ENCODE measurements at regions not wholly inside any gene's neighbourhood (a gene's known extent, or its start where the extent isn't known, plus 50 kb on each side); places are given as distances from the start of the nearest gene placed in this dataset.

DNA sequence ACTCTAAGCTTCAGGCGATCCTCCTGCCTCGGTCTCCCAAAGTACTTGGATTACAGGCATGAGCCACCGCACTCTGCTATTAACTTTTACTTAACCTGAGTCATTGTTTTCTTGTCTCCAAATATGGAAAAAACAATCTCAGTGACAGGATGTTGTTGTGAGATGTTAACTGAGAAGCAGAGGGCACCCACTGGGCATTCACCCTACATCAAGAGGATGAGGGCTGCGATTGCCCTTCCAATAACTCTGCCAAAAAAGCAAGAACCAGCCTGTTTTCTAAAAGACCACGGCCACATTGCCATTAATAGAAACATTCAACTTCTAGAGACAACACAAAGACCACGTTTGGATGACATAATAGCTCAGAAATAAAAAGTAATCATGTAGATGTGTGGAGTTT is 107.6 kb upstream of the SGK1 start:
- H3K36me3 Mint-ChIP-seq (ENCODE audit: low read depth): no peaks in the 10 kb centered on the region
- peak overlapping the region; percentile 54 for H3K27ac Mint-ChIP-seq
- no peaks in the 10 kb centered on the region for H3K27me3 Mint-ChIP-seq
- no peak for ATAC-seq (replicated peaks)
- peaks cover 11% of the 10 kb centered on the region for H3K4me1 Mint-ChIP-seq
- H3K4me3 Mint-ChIP-seq: no peak overlapping the region
- H3K9me3 Mint-ChIP-seq: no peaks in the 10 kb centered on the region

DNA sequence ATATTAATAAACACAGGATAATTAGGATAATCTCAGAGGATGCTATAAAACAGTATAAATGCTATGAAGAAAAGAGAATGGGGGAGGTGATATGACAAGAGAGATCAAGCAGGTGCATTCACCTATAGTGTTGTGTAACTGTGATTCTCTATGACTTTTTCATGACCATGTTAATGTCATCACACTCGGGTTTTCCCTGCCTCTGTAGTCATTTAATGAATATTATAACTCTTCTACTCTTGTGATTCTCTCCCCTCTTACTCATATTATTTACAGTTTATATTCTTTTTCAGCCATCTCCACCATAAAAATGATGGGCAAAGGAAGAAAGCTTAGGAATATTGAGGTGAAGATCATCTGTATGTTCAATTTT is 106.9 kb upstream of the SGK1 start:
- ATAC-seq (replicated peaks): peak; percentile 71
- Mint-ChIP-seq H3K9me3 (no peaks in the 10 kb centered on the region), H3K27me3 (no peaks in the 10 kb centered on the region), H3K27ac (peak overlapping the region; percentile 54), H3K36me3 (ENCODE audit: low read depth) (no peaks in the 10 kb centered on the region), H3K4me1 (peaks cover 11% of the 10 kb centered on the region), H3K4me3 (no peak overlapping the region)

DNA sequence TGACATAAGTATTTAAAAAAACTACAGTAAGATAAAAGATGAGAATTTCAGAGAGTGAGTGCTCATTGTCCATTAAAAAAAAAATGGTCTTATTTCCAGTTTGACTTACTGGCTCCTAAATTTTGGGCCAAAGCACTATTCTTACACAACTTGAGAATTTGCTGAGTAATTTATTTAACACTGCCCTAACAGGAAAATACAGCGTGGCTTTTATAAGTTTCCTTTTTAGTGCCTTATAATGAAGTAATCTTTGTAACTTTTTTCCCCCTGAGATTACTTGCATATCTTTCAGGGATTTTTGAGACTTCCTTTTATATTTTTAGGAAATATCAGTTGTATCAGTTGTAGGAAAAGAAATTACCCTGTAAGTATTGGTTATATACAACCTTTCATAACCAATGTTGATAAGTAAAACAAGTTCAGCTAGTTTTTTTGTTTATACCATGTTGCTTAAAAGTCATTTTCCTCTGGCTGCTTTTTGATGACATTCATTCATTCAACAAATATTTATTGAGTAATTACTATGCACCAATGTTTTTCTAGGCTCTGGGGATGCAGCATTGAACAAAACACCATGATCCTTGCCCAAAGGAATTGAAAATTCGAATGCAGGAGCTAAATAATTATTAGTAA is 106.4 kb upstream of the SGK1 start:
- Mint-ChIP-seq H3K9me3 (no peaks in the 10 kb centered on the region), H3K36me3 (ENCODE audit: low read depth) (no peaks in the 10 kb centered on the region), H3K27me3 (peaks cover under 1% of the 10 kb centered on the region), H3K4me1 (peaks cover 12% of the 10 kb centered on the region), H3K4me3 (no peak overlapping the region), H3K27ac (no peak overlapping the region)
- no peak for ATAC-seq (replicated peaks)

DNA sequence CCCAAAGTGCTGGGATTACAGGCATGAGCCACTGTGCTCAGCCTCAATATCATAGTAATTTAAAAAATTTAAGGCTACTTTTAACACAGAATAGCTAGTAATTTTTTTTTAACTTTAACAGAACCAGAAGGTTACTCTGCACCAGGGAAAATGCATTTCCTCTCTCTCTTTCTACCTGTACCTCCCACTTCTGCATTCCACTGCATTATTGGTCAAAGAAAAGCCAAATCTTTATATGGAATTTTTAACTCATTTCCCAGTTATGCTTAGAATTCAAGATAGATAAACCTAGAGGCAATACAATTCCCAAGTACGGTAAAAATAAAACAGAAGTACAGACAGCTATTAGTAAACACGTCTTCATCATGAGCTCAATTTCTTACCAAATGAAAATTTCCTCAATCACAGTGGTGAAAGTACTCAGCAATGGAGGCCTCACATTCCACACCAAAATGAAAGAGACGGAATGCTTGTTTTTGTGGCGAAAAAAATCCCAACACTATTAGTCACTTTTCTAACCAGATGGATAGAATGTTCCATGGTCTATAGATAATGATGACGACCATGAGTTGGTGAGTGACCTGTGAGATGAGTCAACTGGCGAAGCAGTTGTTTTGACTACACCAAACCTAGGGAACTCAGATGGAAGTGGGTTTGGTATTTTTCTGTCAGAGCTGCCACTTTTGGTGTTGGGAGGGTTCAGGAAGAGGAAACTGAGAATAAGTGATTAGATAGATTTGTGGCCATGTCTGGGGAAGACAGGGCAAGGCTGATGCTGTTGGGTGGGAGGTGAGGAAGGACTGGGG is 104.7 kb upstream of the SGK1 start:
- Mint-ChIP-seq H3K4me3 (peak overlapping the region; percentile 1), H3K36me3 (ENCODE audit: low read depth) (no peaks in the 10 kb centered on the region), H3K27me3 (peaks cover 3% of the 10 kb centered on the region), H3K27ac (peak overlapping the region; percentile 15), H3K9me3 (no peaks in the 10 kb centered on the region), H3K4me1 (peaks cover 15% of the 10 kb centered on the region)
- peak; percentile 75 for ATAC-seq (replicated peaks)

DNA sequence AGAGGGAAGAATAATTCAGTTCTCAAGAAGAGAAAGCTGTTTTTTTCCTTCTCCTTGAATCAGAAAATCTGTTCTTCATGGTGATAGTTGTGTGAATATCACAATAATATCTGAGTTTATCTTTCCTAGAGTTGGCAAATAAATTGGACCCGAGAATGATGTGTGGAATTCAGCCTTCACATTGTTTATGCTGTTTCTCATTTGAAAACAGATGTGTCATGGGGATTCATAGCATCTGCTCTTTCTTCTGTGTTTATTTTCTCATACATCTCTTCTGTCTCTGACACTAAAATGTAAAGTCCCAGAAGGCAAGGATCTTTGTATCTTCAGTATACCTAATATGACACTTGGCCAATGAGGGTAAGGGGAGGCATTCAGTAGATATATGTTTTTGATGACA is 103.6 kb upstream of the SGK1 start:
- H3K36me3 Mint-ChIP-seq (ENCODE audit: low read depth): no peaks in the 10 kb centered on the region
- H3K4me3 Mint-ChIP-seq: no peak overlapping the region
- no peak overlapping the region for H3K27ac Mint-ChIP-seq
- no peak for ATAC-seq (replicated peaks)
- H3K4me1 Mint-ChIP-seq: peaks cover 17% of the 10 kb centered on the region
- H3K9me3 Mint-ChIP-seq: no peaks in the 10 kb centered on the region
- peaks cover 3% of the 10 kb centered on the region for H3K27me3 Mint-ChIP-seq

DNA sequence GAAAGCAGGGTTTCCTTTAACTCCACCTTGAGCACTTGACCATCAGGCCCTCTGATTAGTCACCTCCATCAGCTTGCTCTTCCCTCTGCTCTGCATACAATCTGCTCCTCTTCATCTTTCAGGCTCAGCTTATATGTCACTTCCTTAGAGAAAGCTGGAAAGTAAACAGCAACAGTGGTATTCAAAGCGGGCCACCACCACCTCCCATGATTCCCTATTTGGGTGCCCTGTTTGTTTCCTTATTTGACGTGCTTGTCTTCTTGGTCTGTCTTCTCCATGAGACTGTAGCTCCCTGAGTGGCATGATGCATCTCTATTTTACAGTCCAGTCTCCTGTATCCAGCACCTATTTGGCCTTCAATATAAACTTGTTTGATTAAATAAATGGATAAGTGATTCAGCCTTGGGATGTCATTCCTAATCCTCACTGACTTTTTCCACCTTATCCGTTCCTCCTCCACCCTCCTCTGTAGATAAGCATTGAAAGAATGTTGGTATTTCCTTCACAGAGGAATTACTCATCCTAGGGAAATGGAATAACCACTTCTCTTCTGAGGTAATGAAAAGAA is 102.8 kb upstream of the SGK1 start:
- Mint-ChIP-seq H3K4me3 (no peak overlapping the region), H3K27ac (no peak overlapping the region), H3K27me3 (peaks cover 3% of the 10 kb centered on the region), H3K9me3 (no peaks in the 10 kb centered on the region), H3K4me1 (peaks cover 16% of the 10 kb centered on the region), H3K36me3 (ENCODE audit: low read depth) (no peaks in the 10 kb centered on the region)
- no peak for ATAC-seq (replicated peaks)

DNA sequence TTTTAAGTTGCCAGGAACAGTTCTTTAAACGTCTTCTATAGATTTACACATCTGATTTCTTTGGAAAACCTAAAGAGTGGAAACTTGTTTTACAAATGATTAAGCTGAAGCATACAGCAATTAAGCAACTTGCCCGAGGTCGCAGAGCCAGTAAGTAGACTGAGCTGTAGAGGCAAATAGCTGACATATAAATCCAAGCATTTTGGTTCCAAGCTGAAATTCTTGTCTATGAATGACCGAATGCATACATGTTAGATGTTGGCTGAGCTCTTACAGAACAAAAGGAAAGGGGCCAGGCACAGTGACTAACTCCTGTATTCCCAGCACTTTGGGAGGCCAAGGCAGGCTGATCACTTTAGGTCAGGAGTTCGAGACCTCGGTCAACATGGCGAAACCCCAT is 101.8 kb upstream of the SGK1 start:
- peak overlapping the region; percentile 25 for H3K27ac Mint-ChIP-seq
- peaks cover 7% of the 10 kb centered on the region for H3K27me3 Mint-ChIP-seq
- no peaks in the 10 kb centered on the region for H3K9me3 Mint-ChIP-seq
- no peaks in the 10 kb centered on the region for H3K36me3 Mint-ChIP-seq (ENCODE audit: low read depth)
- H3K4me1 Mint-ChIP-seq: peaks cover 22% of the 10 kb centered on the region
- H3K4me3 Mint-ChIP-seq: no peak overlapping the region
- ATAC-seq (replicated peaks): no peak

DNA sequence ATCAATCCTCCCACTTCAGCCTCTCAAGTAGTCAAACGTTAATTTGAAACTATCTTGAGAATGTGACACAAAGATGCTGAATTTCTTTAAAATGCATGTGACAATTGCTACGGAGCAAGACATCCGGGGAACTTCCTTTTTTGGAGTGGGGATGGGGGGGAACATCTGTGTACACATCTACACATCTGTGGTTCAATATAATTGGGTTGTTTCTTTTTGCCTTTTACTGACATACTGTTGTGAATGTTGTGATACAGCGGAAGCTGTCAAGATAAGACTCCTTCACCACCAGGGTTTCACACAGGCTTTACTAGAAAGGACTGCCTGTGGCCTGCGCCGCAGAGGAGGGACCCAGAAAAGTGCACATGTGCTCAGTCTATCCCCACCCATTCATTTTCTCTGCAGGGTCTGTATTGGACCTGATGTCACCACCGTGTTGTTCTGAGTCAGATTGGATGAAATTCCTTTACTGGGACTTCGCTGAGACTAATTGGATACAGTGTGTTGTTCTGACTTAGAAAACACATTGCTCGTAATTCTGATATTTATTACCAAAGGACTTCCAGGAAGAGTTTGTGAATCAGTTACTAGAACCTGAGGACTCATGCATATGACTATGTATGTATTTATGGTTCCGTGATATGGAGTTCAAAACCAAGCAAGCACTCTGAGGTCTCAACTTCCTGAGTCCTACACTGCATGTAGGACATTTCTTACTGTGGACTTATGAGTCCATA is 98.7 kb upstream of the SGK1 start:
- H3K27ac Mint-ChIP-seq: no peak overlapping the region
- peaks cover 16% of the 10 kb centered on the region for H3K4me1 Mint-ChIP-seq
- H3K27me3 Mint-ChIP-seq: peaks cover 7% of the 10 kb centered on the region
- peak overlapping the region; percentile 15 for H3K4me3 Mint-ChIP-seq
- H3K36me3 Mint-ChIP-seq (ENCODE audit: low read depth): no peaks in the 10 kb centered on the region
- peak; percentile 82 for ATAC-seq (replicated peaks)
- H3K9me3 Mint-ChIP-seq: no peaks in the 10 kb centered on the region

DNA sequence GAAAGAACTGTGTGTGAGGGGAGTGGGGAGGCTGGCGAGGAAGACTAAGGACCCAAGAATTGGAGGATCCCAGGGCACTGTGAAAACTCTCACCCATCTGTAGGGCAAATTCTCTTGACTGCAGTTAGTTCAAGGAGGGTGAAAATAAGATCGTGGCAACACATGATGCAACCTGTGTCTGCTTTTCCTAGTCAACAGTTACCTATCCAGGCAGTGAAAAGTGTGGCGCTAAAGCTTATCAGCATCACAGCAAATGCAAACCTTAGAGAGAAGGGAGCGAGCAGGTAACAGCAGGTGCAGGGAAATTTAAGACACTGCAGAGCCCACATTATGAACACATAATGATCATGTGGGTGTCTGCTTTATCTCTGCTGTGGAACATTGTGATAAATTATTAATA is 97.7 kb upstream of the SGK1 start:
- Mint-ChIP-seq H3K4me1 (peaks cover 16% of the 10 kb centered on the region), H3K27ac (peak overlapping the region; percentile 62), H3K4me3 (no peak overlapping the region), H3K9me3 (no peaks in the 10 kb centered on the region), H3K36me3 (ENCODE audit: low read depth) (no peaks in the 10 kb centered on the region), H3K27me3 (peaks cover 7% of the 10 kb centered on the region)
- no peak for ATAC-seq (replicated peaks)

DNA sequence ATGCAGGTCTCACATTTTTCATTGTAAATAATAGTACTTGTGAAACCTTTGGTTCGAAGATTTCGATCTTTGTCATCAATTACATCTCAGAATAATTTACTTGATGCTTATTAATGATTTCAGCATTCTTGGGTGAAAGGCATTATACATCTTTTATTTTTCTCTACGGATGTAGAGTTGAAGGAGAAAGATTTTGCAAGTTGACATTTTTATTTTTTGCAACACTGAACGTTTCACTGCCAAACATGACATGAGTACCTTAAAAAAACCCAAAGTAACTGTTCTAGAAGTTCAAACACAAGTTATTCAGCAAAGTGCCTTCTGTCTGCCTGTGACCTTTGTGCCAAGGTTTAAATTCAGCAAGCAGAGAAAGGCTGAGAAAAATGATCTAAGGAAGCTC is 97.3 kb upstream of the SGK1 start:
- H3K27ac Mint-ChIP-seq: peak overlapping the region; percentile 62
- H3K27me3 Mint-ChIP-seq: peaks cover 7% of the 10 kb centered on the region
- H3K4me1 Mint-ChIP-seq: peaks cover 16% of the 10 kb centered on the region
- H3K4me3 Mint-ChIP-seq: no peak overlapping the region
- ATAC-seq (replicated peaks): no peak
- no peaks in the 10 kb centered on the region for H3K9me3 Mint-ChIP-seq
- no peaks in the 10 kb centered on the region for H3K36me3 Mint-ChIP-seq (ENCODE audit: low read depth)

DNA sequence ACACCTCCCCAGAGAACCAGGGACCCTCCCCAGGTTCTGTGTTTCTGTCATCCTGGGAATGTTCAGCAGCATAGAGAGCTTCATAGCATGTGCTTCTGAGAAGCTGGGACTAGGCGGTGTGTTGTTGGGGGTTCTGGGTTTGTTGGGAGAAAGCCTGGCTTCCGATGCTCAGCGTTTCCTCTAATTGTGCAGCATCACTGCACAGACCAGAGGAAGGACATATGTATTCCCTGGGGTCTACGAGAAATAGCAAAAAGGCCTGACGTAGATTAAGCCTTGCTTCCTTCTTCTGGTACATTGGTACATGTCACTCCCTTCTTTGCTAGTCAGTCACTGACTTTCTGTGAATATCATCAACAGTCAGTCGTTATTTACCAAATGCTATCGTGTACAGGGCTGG is 96.9 kb upstream of the SGK1 start:
- peaks cover 16% of the 10 kb centered on the region for H3K4me1 Mint-ChIP-seq
- no peaks in the 10 kb centered on the region for H3K9me3 Mint-ChIP-seq
- H3K36me3 Mint-ChIP-seq (ENCODE audit: low read depth): no peaks in the 10 kb centered on the region
- no peak for ATAC-seq (replicated peaks)
- no peak overlapping the region for H3K4me3 Mint-ChIP-seq
- no peak overlapping the region for H3K27ac Mint-ChIP-seq
- H3K27me3 Mint-ChIP-seq: peaks cover 7% of the 10 kb centered on the region

DNA sequence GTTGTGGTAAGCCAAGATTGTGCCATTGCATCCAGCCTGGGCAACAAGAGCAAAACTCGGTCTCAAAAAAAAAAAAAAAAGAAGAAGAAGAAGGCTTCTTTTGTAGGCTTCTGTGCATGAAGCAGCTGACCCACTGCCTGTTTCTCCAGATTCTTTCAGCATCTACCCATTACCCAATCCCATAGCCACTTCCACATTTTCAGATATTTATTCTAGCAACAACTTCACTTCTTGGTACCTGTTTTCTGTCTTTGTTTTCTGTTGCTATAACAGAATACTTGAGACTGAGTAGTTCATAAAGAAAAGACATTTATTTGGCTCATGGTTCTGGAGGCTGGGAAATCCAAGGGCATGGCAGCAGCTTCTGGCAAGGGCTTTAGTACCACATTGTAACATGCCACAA is 95.3 kb upstream of the SGK1 start:
- Mint-ChIP-seq H3K36me3 (ENCODE audit: low read depth) (no peaks in the 10 kb centered on the region), H3K4me1 (peaks cover 12% of the 10 kb centered on the region), H3K4me3 (no peak overlapping the region), H3K27me3 (peaks cover 3% of the 10 kb centered on the region), H3K9me3 (no peaks in the 10 kb centered on the region), H3K27ac (no peak overlapping the region)
- ATAC-seq (replicated peaks): no peak

DNA sequence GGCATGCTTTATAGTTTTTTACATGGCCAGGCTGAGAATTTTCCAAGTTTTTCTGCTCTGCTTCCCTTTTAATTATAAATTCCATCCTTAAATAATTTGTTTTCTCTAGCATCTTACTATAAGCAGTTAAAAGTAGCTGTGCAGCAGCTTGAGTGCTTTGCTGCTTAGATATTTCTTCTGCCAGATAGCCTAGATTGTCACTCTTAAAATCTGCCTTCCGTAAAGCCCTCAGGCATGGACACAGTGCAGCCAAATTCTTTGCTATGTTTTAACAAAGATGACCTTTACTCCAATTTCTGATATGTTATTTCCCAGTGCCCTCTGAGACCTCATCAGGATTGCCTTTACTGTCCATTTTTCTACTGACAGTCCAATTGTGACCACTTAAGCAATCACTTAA is 92.6 kb upstream of the SGK1 start:
- no peak overlapping the region for H3K27ac Mint-ChIP-seq
- no peaks in the 10 kb centered on the region for H3K9me3 Mint-ChIP-seq
- H3K36me3 Mint-ChIP-seq (ENCODE audit: low read depth): no peaks in the 10 kb centered on the region
- H3K4me3 Mint-ChIP-seq: no peak overlapping the region
- ATAC-seq (replicated peaks): no peak
- peaks cover 4% of the 10 kb centered on the region for H3K4me1 Mint-ChIP-seq
- H3K27me3 Mint-ChIP-seq: peaks cover 3% of the 10 kb centered on the region

DNA sequence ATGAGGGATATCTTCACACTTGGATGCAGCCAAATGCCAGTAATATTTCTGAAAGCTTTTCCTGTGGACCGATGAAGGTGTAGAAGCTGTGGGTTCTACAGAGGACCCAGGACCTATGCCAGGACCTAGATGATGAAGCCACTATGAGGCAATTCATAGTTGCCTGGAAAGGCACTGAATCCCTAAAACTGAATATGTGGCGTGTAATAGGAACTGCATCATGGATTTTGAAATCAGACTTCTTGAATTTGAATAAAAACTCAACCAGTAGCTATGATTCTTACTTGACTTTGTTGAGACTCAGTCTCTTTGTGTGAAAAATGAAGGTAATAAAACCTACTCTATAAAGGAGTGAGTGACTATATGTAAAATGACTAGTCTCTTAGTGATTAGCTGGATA is 89.9 kb upstream of the SGK1 start:
- Mint-ChIP-seq H3K27ac (no peak overlapping the region), H3K36me3 (ENCODE audit: low read depth) (no peaks in the 10 kb centered on the region), H3K4me3 (no peak overlapping the region), H3K9me3 (no peaks in the 10 kb centered on the region), H3K27me3 (no peaks in the 10 kb centered on the region), H3K4me1 (no peaks in the 10 kb centered on the region)
- no peak for ATAC-seq (replicated peaks)

DNA sequence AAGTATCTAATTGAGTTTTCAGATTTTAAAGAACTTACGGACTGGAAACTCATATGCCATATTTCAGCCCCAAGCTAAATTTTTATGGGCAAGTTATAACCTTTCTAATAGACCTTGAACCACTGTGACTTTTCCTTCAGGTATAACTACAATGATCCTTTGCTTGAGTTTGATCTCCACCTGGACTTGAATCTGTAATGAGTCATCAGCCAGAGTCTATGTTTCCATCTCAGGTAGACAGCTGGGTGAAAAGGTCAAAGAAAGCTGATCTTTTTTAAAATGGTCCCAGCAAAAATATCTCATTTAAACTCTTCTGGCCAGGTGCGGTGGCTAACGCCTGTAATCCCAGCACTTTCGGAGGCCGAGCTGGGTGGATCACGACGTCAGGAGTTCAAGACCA is 88.4 kb upstream of the SGK1 start:
- no peaks in the 10 kb centered on the region for H3K9me3 Mint-ChIP-seq
- ATAC-seq (replicated peaks): no peak

More for the DNA sequence above, 88.4 kb upstream of the SGK1 start:
- Mint-ChIP-seq H3K36me3 (ENCODE audit: low read depth) (no peaks in the 10 kb centered on the region), H3K27me3 (no peaks in the 10 kb centered on the region), H3K27ac (no peak overlapping the region), H3K4me3 (no peak overlapping the region), H3K4me1 (peaks cover 6% of the 10 kb centered on the region)

All from activated T-helper 17 cell treated with anti-CD3 and anti-CD28 coated beads, Interleukin-2, amount 50 U/mL, for 72 hours (primary cell).